ENCODE measurements at regions not wholly inside any gene's neighbourhood (a gene's known extent, or its start where the extent isn't known, plus 50 kb on each side); places are given as distances from the start of the nearest gene placed in this dataset.

- H3K4me1 ChIP-seq (ENCODE audit: insufficient read depth, low read length): no peaks in the 10 kb centered on the region
- H3K36me3 ChIP-seq (ENCODE audit: insufficient read depth, low read length): no peaks in the 10 kb centered on the region
- no peaks in the 10 kb centered on the region for H3K27me3 ChIP-seq (ENCODE audit: insufficient read depth, low read length)
- no peak overlapping the region for H3K27ac ChIP-seq (ENCODE audit: low read depth, low read length)
- H2AFZ ChIP-seq (ENCODE audit: low read depth, low read length): no peak overlapping the region
- no peak overlapping the region for H3K4me3 ChIP-seq (ENCODE audit: insufficient read depth, low read depth, low read length)
- H3K9ac ChIP-seq (ENCODE audit: low read length): no peak overlapping the region
- peaks cover 4% of the 10 kb centered on the region for H3K36me3 Mint-ChIP-seq (ENCODE audit: low read depth, unreplicated experiment)
- H4K20me1 ChIP-seq (ENCODE audit: insufficient read depth, low read length): no peaks in the 10 kb centered on the region
- H3K27me3 Mint-ChIP-seq (ENCODE audit: low read depth, unreplicated experiment): no peaks in the 10 kb centered on the region
- no peaks in the 10 kb centered on the region for H3K9me3 ChIP-seq (ENCODE audit: insufficient read depth, low read depth, low read length)
- H3K4me1 Mint-ChIP-seq (ENCODE audit: low read depth, unreplicated experiment): no peaks in the 10 kb centered on the region
- FAIRE-seq (no peak), DNase-seq (ENCODE audit: low read depth) (no peak)
- no peak overlapping the region for H3K27ac Mint-ChIP-seq (ENCODE audit: unreplicated experiment)
- no peak overlapping the region for H3K4me2 ChIP-seq (ENCODE audit: low read length)
- TF ChIP-seq EZH2 (IDR thresholded peaks at IDR 0.05; ENCODE audit: insufficient read depth, low read length) (no peak), CTCF (IDR thresholded peaks at IDR 0.05; ENCODE audit: insufficient read depth, low read depth, low read length) (no peak)
- no peak overlapping the region for H3K4me3 Mint-ChIP-seq (ENCODE audit: unreplicated experiment)
- no peaks in the 10 kb centered on the region for H3K79me2 ChIP-seq (ENCODE audit: insufficient read depth, low read length)
- peaks cover 20% of the 10 kb centered on the region for H3K9me3 Mint-ChIP-seq (ENCODE audit: unreplicated experiment)
Measured at GRCh38 chr9:111197256-111197655, 132.8 kb downstream of the OR2K2 start.

- Histone ChIP-seq H4K20me1 (ENCODE audit: insufficient read depth, low read length) (no peaks in the 10 kb centered on the region), H3K4me2 (ENCODE audit: low read length) (no peak overlapping the region), H2AFZ (ENCODE audit: low read depth, low read length) (no peak overlapping the region), H3K9ac (ENCODE audit: low read length) (no peak overlapping the region), H3K36me3 (ENCODE audit: insufficient read depth, low read length) (no peaks in the 10 kb centered on the region), H3K27me3 (ENCODE audit: insufficient read depth, low read length) (no peaks in the 10 kb centered on the region), H3K4me3 (ENCODE audit: insufficient read depth, low read depth, low read length) (no peak overlapping the region), H3K4me1 (ENCODE audit: insufficient read depth, low read length) (no peaks in the 10 kb centered on the region), H3K79me2 (ENCODE audit: insufficient read depth, low read length) (no peaks in the 10 kb centered on the region), H3K27ac (ENCODE audit: low read depth, low read length) (no peak overlapping the region), H3K9me3 (ENCODE audit: insufficient read depth, low read depth, low read length) (no peaks in the 10 kb centered on the region)
- H3K27ac Mint-ChIP-seq (ENCODE audit: unreplicated experiment): no peak overlapping the region
- H3K4me1 Mint-ChIP-seq (ENCODE audit: low read depth, unreplicated experiment): no peaks in the 10 kb centered on the region
- FAIRE-seq (no peak), DNase-seq (ENCODE audit: low read depth) (no peak)
- H3K9me3 Mint-ChIP-seq (ENCODE audit: unreplicated experiment): peaks cover 17% of the 10 kb centered on the region
- TF ChIP-seq CTCF (IDR thresholded peaks at IDR 0.05; ENCODE audit: insufficient read depth, low read depth, low read length) (no peak), EZH2 (IDR thresholded peaks at IDR 0.05; ENCODE audit: insufficient read depth, low read length) (no peak)
- no peaks in the 10 kb centered on the region for H3K27me3 Mint-ChIP-seq (ENCODE audit: low read depth, unreplicated experiment)
- H3K36me3 Mint-ChIP-seq (ENCODE audit: low read depth, unreplicated experiment): peaks cover 4% of the 10 kb centered on the region
- no peak overlapping the region for H3K4me3 Mint-ChIP-seq (ENCODE audit: unreplicated experiment)
Measured at GRCh38 chr9:111195766-111196165, 134.3 kb downstream of the OR2K2 start.

- no peaks in the 10 kb centered on the region for H3K4me1 Mint-ChIP-seq (ENCODE audit: low read depth, unreplicated experiment)
- H3K27me3 Mint-ChIP-seq (ENCODE audit: low read depth, unreplicated experiment): no peaks in the 10 kb centered on the region
- DNase-seq (ENCODE audit: low read depth) (no peak), FAIRE-seq (no peak)
- Histone ChIP-seq H3K4me1 (ENCODE audit: insufficient read depth, low read length) (no peaks in the 10 kb centered on the region), H3K27ac (ENCODE audit: low read depth, low read length) (no peak overlapping the region), H3K4me3 (ENCODE audit: insufficient read depth, low read depth, low read length) (no peak overlapping the region), H3K9me3 (ENCODE audit: insufficient read depth, low read depth, low read length) (no peaks in the 10 kb centered on the region), H2AFZ (ENCODE audit: low read depth, low read length) (no peak overlapping the region), H4K20me1 (ENCODE audit: insufficient read depth, low read length) (no peaks in the 10 kb centered on the region), H3K36me3 (ENCODE audit: insufficient read depth, low read length) (no peaks in the 10 kb centered on the region), H3K27me3 (ENCODE audit: insufficient read depth, low read length) (no peaks in the 10 kb centered on the region), H3K79me2 (ENCODE audit: insufficient read depth, low read length) (no peaks in the 10 kb centered on the region), H3K4me2 (ENCODE audit: low read length) (no peak overlapping the region), H3K9ac (ENCODE audit: low read length) (no peak overlapping the region)
- TF ChIP-seq EZH2 (IDR thresholded peaks at IDR 0.05; ENCODE audit: insufficient read depth, low read length) (no peak), CTCF (IDR thresholded peaks at IDR 0.05; ENCODE audit: insufficient read depth, low read depth, low read length) (no peak)
- peaks cover 3% of the 10 kb centered on the region for H3K9me3 Mint-ChIP-seq (ENCODE audit: unreplicated experiment)
- H3K4me3 Mint-ChIP-seq (ENCODE audit: unreplicated experiment): no peak overlapping the region
- H3K36me3 Mint-ChIP-seq (ENCODE audit: low read depth, unreplicated experiment): peaks cover 1% of the 10 kb centered on the region
- H3K27ac Mint-ChIP-seq (ENCODE audit: unreplicated experiment): no peak overlapping the region
Measured at GRCh38 chr9:111193095-111193494, 136.9 kb downstream of the OR2K2 start.
